Stimulated activated CD4-positive, alpha-beta T cell treated with anti-CD3 and anti-CD28 coated beads, Interleukin-2, amount 100 ng/mL, for 48 hours (primary cell): ENCODE measurements at regions not wholly inside any gene's neighbourhood (a gene's known extent, or its start where the extent isn't known, plus 50 kb on each side); places are given as distances from the start of the nearest gene placed in this dataset.

Experiments used
- DNase-seq, 2 donors: peaks; one replicate each; pipeline ENCODE4 v3.0.0-alpha.2; 2020

DNA sequence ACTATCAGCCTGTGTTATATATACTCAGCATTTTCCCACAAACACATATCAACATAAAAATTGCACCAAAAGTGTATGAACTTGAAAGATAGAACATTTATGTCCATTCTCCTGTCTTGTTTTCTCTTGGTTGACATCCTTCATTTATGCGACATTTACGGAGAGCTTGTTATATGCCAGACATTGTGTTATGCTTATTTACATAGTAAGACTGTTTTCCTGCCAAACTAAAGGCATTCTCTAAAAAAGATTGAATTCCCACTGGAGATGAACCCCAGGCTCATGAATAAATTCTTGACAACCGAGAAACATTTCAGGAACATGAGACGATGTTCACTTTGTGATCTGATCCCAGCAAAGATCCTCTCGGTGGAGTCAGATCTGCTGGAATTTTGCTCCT, 131.0 kb downstream of the RAP2A start:
- DNase-seq: no peak

DNA sequence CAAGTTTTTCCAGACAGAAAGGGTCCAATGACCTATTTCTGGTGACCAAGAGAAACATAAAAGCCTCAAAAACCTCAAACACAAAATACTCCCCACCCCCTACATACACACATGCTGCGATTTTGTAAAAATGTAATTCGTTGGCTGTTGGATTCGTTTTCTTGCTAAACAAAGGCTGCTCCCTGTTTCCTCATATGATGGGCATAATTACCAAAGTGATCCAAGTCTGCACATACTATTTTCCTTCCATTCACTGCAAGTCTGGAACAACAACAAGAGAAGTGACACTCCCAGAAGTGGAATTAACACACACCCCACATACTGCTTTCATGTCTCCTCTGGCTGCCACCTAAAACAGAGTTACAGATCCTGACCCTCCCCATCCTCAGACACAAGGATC, 131.9 kb downstream of the RAP2A start:
- no peak for DNase-seq

DNA sequence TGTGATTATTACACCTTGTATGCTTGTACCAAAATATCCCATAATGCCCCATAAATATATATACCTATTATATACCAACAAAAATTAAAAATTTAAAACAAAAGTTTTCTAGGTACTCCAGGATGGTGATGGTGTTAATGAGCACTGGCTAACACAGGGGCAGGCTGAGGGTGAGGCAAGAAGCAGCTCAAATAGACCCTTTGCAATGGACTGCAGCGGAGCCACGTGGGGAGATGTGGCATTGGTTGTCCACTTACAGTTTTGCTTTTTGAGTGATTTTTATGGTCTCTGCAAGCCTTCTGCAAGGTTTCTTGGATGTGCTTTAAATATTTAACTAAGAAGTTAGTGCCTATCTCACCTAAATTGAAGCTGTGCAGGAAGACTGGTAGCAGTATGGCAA, 132.9 kb downstream of the RAP2A start:
- no peak for DNase-seq

DNA sequence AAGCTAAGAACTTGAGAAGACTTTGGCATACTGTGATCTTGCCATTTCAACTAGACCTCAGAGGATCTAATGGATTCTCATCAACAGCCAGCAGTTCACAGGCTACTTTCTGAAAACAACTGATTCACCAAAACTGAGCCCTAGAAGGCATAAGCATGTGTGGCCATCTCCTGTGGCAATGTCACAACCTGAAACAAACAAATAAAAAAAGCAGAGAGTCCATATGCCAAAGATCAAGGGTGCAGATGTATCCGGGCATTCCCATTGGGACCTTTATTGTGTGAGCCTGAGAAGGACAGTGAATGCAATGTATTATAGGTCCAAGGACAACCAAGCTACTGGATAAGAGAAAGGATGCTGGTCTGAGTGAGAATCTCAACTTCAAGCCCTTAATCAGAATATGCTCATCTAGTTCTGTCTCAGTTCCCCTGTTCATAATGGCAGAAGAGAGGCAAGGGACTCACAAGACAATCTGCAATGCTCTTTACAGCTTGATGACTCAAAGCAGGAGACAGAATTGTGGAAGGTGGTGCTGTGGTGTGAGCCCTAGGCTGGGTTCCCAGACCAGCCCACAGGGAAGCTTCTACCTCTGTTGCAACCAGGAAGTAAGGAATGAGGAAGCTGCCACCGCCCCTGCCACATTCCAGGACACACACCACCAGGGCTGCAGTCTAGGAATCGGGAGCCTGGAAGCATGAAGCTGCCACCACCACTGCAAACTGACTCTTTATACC, 133.7 kb downstream of the RAP2A start:
- DNase-seq: no peak

DNA sequence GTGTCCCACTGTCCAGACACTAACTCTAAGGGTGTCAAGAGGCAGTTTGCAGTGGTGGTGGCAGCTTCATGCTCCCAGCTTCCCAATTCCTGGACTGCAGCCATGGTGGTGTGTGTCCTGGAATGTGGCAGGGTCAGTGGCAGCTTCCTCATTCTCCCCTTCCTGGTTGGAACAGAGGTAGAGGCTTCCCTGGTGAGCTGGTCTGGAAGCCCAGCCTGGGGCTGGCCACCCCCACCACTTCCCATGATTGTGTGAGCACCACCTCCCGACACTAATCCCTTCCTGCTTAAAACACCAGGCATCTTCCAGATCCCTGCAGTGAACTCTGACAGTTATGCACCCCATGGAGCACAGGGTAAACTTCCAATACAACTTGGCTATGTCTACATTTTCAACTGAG, 134.9 kb downstream of the RAP2A start:
- DNase-seq: no peak

DNA sequence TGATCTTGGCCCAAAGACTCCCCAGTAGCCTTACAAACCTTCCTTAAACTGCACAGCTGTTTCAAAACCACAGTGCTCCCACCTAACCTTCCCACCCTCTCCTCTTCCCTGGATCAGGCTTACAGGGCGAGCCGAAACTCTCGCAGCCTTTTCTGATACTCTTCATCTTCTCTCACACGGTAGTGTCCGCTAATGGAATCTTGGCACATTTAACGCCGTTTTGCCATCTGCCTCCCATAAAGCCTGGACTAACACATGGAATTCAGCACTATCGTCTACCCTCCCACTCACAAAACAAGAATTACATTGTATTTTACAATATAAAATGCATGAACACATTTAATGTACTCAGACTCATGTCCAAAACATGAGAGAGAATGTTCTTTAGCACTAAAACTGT, 135.9 kb downstream of the RAP2A start:
- no peak for DNase-seq

DNA sequence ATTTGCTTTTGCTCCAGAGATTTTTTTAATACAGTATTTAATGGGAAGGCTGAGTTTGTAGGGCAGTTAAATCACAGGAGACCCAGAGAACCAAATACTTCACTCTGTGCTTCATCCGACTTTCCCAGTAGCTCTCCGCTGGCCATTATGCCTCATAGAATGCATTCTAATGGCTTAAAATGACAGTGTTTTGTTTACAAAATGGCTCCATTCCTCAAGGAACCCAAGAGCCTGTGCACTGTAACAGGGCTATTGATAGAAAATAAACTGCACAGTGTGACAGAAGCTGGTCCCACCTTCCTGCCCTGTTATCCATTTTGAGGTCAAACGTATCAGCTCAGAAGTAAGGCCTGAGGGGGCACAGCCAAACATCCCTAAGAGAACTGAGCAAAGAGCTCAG, 136.5 kb downstream of the RAP2A start:
- DNase-seq: no peak

DNA sequence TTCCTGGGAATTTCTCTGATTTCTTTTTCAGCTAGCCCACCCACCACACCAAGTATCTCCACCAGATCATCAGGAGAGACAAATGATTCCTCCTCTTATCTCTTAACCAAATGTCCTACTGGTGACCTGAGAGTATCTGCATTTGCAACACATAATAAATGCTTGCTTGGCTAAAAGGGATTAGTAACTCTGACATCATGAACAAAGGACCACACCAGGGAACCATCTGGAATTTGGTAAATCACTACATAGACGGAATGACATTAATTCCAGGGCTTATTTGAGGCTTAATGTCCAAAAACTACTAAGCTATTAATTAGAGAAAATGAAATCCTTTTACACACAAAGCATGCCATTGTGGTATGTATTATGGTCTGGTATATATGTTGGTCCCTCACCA, 139.0 kb downstream of the RAP2A start:
- DNase-seq: no peak

DNA sequence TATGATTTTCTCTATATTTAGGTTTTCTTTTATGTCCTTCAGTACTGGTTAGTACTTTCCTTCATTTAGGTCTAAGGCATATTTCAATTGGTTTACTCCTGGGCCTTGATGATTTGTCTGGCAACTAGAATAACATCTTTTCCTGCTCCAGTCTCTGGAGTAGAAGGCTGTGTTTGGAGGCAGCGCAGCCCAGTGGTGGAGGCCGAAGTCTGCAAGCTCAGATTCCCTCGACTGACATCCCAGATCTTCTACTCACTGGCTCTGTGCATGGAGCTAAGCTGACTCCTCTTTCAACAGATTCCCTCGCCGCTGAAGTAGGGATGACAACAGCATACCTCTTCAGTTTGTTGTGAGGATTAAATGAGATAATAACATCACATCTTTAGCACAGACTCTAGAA, 141.0 kb downstream of the RAP2A start:
- DNase-seq: no peak

DNA sequence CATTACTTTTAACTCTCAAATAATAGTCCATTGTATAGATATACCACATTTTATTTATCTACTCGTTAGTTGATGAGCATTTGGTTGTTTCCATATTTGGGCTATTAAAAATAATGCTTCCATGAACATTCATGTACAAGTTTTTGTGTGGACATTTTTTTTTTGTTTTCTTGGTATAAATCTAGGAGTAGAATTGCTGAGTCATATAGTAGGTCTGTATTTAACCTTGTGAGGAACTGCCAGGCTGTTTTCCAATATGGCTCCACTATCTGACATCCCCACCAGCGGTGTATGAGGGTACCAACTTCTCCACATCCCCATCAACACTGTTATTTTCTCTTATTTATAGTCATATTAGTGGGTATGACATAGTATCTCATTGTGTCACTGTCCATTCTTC, 143.1 kb downstream of the RAP2A start:
- no peak for DNase-seq

DNA sequence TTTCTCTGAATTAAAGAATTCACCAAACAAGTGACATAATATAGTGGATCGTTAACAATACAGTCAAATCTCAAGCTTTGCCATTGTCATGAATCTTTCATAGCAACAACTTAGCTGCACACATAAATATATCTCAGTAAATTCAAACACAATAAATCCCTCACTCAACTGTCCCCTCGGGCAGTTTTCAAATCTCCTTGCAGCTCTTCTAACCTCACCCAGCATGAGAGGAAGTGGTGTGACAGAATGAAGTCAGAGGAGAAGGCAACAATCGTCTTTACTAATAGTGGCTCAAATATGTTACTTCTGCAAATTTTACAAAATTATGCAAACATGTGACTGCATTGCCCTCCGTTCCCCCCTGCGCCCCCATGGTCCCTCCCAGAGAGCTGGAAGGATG, 148.2 kb downstream of the RAP2A start:
- no peak for DNase-seq

DNA sequence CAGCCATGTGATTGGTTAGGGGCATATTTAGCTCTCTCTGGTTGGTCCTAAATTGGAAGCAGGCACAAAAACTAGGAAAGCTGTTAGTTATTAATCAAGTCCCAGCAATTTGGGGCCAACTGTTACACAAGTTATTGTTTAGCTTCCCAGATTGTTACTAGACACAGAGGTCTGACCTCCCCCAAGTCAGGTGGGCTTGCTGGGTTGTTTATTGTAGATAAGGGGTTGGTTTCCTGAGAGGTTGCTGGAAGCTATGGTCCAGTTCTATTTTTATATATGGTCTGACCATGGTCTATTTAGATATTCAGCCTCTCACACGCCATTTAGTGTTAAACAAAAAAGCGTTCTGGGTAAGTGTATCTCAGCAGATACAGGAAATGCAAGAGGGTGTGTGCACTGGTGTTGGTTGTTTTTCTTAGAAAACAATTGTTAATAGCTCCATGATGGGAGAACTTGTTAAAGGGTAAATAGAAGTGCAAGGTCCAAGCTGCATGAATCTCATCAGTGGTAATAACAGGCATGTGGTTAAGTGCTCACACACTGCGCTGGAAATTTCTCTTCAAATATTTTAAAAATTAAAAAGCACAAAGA, 150.0 kb downstream of the RAP2A start:
- DNase-seq: no peak

DNA sequence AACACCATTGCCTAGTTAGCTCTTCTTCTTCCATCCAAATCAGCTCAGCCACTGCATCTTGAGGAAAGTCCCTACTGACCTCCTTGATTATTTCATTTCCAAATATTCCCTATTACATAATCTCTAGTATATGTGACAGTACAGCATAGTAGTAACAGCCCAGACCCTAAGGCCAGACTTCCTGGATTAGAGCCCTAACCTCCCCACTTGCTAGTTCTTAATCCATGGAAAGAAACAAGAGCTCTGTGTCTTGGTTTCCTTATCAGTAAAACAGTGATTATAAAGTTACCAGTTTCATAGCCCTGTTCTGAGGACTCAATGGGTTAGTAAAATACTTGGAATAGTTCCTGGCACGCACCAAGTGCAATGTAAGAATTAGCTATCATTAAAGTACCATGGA, 153.0 kb downstream of the RAP2A start:
- DNase-seq: no peak

DNA sequence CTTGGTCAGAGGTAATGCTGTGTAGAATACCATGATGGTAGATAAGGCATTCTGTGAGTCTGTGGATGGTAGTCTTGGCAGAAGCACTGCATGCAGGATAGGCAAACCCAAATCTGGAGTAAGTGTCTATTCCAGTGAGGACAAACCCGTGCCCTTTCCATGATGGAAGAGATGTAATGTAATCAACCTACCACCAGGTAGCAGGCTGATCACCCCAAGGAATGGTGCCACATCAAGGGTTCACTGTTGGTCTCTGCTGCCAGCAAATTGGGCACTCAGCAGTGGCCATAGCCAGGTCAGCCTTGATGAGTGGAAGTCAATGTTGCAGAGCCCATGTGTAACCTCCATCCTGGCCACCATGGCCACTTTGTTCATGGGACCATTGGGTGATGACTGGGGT, 155.0 kb downstream of the RAP2A start:
- DNase-seq: no peak

DNA sequence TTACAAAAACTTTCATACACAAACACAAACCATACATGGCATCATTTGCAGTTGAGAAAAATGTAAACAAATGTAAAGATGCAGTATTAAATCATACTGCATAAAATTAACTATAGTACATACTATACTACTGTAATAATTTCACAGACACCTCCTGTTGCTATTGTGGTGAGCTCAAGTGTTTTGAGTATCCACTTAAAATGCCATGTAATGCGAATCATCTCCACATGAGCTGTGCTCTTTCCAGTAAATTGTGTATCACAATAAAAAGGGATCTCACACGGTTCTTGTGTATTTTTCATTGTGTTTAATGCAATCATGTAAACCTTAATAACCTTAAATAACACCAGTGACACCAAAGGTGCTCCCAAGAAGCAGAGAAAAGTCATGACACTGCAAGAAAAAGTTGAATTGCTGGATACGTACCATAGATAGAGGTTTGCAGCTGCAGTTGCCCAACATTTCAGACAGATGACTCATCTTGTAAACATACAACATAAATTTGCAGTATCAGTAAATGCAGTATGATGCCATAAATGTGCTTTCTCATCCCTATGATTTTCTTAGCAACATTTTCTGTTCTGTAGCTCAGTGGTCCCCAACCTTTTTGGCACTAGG, 166.6 kb downstream of the RAP2A start:
- DNase-seq: no peak

DNA sequence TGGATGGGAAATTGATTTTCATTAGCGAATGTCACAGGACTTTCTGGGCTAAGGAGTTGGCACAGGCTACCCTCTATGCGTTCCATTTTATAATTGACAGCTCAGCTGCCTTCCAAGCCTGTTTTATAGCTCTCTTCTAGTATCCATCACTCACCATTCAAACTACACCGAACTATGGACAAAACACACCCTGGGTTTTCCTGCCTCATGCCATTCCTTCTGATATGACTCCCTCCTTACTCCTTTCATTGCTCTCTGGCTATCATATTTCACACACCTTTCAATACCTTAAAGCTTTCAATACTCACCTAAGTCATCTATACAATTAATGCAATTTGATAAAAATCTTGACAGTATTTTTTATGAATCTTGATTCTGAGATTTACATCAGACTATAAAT, 181.3 kb downstream of the RAP2A start:
- no peak for DNase-seq

DNA sequence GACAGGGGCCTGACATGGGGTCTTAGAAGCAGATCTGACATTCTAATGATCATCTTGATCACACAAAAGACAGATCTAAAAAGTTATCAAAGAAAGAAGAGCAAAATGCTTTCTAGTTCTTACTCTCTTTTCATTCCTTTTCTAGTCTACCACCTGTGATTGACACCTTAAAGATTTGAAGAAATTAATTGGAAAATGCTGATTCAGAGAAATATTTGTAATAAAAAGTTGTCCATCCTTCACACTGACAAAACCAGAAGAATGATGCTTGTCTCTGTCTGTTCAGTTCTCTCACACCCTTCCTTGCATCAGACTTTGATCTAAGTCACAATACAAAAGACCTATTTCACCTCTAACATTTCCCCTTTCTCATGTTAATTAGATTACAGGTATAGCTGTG, 182.4 kb downstream of the RAP2A start:
- no peak for DNase-seq

DNA sequence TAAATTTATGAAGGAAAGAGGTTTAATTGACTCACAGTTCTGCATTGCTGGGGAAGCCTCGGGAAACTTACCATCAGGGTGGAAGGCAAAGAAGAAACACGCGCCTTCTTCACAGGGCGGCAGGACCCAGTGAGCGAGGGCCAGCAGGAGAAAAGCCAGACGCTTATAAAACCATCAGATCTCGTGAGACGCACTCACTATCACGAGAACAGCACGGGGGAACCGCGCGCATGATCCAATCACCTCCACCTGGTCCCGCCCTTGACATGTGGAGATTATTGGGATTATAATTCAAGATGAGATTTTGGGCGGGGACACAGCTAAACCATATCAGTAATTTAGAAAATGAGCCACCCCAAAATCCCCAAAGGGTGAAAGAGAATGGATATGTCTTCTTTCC, 187.1 kb downstream of the RAP2A start:
- DNase-seq: no peak

DNA sequence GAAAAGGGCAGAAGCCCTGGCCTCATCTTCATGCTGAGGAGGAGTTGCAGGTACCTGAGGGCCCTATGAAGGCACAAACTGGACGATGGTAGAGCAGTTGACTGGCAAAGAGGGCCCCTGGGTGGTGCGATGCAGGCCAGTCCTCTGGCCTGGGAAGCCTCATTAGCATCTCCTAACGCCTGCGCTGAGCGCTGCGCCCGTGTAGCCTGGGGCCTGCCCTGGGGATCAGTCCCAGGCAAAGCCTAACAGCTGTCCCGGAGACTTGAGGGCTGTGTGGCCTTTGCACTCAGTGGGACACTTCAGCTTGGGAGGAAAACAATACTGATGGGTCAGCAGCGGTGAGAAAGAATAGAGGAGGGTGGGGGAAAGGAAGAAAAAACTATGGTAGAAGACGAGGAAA, 187.7 kb downstream of the RAP2A start:
- no peak for DNase-seq

DNA sequence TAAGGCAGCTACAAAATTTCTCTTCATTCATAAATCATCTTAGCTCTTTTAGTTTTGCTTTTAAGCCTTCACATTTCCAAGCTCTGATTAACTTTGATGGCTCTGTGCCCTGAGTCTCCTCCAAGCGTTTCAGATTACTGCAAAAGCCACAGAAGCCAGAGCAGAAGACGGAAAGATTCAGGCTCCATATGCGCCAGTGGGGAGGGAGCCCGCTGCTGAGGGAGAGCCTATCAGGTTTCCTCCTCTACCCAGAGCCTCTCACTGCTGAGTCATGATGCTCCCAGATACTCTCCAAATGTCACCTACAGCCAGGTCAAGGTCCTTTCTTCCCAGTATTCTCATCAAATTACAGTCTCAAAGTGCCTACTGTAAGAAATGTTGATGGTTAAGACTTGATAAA, 193.6 kb downstream of the RAP2A start:
- no peak for DNase-seq

DNA sequence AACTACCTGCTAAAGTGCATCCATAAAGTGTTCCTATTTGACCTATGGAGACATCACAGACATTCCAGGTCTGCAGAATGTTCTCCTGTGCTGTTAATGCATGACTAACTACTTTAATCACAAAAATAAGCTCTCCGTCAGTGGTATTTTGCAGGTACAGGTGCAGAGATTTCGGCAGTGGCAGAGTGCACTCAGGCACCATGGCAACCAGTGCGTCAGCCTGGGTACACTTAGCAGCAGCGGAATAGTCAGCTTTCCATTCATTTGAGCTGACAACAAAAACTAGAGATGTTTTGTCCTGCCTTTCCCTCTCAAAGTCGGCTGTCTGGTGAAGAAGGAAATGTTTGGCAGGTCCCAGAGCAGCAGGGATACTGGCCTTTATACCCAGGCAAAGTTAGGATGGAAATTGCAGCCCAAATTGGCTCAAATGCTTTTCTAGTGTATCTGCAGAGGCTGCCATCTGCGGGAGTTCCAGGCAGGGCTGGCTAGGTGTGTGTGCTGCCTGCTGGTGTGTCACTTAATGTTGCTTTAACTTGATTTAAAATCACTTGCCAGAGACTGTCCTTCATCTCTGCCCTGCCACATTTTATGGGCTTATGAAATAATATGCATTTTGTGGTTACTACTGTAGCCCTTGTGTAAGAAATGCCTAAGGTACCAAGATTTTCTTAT, 195.8 kb downstream of the RAP2A start:
- DNase-seq: no peak

DNA sequence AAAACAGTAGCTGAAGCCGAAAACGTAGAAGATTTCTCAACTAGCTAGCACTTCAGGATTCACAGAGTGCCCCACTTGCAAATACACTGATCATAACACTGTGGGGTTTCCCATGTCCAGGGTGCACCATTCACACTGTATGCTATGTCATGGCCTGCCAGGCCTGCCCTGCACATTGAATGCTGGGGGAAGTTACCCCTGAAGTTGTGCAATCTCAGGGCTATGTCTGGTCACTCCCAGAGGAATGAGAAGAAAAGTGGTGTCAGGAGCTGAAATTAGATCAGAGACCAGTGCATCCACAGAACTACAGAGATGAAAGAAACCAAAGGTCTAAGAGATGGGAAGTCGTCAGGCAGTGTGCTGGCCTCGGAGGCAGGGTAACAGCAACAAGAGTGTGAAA, 196.8 kb downstream of the RAP2A start:
- DNase-seq: no peak

DNA sequence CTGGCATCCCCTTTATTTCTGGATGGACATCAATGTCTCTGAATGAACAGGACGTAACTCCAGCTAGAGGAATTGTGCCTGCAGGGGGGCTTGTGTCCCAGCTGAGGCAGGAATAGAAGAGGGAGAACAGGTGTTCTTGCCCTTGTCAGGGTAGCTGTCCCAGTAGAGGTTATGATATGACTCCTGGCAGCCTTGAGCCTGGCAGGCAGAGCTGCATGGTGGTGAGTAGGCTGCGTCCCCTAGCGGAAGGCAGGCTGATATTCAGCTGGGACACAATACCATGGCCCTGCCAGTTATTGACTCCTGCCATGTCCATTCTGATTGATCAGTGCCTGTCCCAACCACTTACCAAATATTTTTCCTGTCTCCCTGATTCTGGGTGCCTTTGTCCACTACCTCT, 197.2 kb downstream of the RAP2A start:
- no peak for DNase-seq

DNA sequence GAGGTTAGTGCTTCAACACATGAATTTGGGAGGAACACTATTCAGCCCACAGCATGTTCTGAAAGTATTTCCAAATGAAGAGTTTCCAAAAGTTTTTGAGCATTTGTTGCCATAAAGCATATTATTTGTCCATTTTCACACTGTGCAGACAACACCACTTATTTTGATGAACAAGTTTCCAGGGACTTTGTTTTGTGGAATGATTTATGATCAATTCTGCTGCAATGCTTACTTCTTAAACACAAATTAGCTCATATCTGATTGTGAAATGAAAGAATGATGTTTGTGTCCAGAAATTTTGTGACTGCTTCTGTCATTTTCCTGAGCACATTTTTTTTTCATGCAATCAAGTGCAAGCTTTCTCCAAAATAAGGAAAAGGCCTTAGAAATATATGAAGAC, 205.3 kb downstream of the RAP2A start:
- no peak for DNase-seq
